GM21528 (cell line): ENCODE measurements at regions not wholly inside any gene's neighbourhood (a gene's known extent, or its start where the extent isn't known, plus 50 kb on each side); places are given as distances from the start of the nearest gene placed in this dataset.

Experiments
- ATAC-seq: cut with Tn5 transposase; IDR thresholded peaks from one replicate; pipeline ENCODE4 v1.9.1; 2021; ENCODE audit warnings: mild to moderate bottlenecking, moderate library complexity; ENCODE audit not compliant: unreplicated experiment, low FRiP score

DNA sequence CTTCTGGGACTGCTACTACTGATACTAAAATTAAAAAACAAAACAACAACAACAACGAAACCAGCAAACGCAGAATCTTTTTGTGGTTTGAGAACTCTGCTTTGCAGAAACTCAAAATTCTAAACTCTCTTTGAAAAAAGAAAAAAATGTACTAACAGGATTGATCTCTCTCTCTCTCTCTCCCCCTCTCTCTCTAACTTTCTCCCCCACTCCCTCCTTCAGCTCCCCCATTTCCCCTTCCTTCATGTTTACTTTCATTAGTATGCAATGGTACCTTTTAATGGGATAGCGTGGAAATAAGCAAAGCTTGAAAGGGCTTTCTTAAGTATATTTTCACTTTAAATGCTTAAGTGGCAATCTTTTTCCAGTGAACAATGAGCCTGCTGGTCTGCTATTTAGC is 562.6 kb upstream of the ADGRL2 start:
- ATAC-seq: no peak

DNA sequence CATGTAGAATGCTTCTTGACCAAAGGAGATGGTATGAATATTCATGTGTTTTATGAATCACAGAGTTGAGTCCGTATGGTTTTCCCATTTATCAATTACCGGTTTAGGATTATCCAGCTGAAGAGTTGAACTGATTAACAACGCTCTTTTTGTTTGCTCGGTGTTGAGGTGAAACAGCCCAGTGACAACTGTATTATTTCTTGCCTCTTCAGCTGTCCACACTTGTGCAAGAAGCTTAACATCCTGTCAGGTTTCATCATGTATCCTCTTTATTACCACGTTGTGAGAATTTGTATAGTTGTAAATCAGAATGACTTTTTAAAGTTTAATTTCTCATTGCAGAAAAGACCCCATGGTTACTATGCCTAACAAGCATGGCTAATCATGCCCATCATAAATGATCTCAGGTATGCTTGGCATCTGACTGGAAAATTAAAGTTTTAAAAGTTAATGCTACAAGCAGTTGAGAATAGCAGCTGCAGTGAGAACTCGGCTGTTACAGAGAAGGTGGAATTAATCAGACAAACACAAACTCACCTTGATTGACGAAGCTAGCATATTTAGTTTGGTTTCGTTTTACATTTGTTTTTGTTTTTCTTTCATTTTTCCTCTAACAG is 563.2 kb upstream of the ADGRL2 start:
- ATAC-seq: no peak

DNA sequence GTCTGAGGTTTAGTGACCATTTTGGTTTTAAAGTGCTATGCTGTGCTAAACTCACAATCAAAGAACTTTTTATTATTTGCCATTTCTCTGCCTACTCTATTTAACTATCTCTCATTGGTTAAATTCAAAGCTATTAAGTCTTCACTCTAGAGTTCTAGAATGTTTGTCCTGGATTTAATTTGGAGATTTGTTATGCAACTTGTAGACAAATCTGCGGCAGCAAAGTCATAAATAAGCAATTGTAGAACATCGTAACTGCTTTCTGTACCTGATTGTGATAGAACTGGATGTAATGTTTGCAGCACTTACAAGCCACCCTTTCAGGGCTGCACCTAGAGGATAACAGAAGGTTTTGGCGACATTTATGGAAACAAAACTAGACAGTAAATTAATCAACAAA is 566.5 kb upstream of the ADGRL2 start:
- no peak for ATAC-seq

DNA sequence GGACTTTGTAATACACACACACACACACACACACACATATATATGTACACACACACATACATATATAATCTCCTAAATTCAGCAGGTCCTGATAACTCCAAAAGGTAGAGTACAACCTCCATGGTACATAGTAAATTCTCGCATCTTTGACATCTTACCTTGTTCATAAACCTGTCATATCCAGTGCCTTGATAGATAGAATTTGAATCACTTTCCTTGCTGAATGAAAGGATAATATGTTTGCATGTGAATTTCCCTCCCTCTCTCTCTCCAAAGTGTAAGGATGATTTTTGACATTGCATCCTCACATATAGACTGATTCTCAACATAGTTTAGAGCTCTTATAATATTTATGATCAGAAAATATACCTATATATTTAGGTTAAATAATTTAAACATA is 567.1 kb upstream of the ADGRL2 start:
- ATAC-seq: no peak

DNA sequence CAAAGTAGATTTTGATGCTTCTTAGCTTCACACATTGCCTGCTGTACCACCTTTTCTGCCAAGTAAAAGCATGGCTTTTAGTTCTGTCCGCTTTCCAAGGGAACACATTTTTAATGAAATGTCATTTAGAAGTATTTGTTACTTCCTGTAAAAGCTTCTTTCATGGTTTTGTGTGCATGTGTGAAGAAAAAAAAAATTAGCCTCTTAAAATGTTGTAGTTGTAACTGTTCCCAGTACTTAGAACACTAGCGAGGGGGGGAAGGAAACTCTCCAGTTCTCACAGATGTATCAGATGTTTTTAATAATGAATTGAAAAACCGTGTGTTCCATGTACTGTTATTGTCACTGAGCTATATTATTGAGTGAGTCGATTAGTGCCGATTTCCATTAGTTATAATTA is 568.3 kb upstream of the ADGRL2 start:
- no peak for ATAC-seq

DNA sequence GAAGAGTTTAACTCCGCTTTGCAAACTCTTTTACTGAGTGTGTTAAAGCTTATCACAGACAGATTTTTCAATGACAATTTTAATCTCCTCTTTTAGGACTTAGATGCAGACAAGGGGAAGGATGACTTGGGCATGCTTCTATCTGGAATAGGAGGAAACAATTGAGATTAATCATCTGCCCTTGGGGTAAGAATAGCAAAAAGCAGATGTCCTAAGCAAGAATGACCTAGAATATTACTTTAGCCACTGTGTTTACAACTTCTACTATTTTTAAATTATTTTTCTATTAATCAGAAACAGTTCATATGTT is 569.0 kb upstream of the ADGRL2 start:
- ATAC-seq: no peak

DNA sequence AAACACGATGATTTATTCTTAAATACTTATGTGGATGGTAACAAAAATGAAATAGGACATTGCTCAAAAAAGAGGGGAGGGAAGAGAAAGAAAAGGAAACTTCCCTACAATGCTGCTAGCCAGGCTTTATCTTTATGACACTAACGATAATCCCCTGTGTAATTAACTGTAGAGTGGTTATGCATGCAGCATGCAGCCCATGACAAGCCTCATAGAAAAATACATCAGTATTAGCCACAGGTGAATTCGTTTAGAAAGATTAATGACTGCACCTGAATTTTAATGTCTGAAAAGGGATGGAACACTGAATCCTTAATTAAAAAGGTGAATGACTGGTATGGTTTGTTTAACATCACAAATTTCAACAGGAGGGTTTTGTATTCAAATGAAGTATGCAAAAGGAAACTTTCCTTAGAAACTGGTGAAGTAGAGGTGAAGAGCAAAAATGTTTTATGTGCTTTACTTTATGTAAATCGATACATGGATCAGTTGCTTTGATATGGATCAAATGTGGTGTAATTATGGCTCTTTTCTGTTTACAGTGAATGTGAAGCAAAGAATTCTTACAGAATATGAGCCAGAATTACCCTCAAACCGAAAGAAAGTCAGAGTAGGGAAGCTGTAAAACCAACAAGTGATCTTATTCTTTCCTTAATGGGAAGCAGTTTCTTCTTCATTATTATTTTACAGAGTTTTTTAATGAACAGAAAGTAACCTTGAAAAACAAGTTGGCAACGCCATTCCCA is 569.6 kb upstream of the ADGRL2 start:
- ATAC-seq: no peak

DNA sequence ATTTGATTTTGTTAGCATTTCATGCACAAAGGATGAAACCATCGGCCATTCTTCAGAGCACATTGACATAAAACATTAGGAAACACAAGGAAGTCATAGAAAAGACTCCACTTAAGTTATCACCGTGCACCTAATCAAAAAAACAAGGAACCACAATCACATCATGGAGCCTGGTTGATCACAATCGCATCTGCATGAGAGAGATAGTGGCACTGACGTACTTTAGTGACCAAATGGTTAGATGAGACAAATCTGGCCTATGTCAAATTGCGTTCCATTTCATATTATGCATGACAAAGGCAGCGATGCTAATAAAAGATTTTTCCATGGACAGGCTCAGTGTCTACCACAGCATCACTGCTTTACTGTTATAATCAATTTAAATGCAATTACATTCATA is 571.8 kb upstream of the ADGRL2 start:
- no peak for ATAC-seq

DNA sequence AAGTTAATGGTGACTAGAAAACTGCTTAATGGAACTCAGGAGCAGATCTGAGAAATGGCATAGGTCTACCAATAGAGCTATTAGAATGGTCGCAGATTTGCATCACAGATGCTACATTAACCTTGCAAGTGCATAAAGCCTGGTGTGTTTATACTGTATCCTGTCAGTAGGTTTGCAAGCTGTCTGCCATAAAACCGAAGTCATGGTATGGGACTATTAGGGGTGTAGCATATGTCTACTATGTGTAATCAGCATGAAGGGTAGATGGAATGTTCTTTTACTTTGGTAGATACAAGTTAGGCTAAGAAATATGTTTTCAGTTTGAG is 574.2 kb upstream of the ADGRL2 start:
- no peak for ATAC-seq

DNA sequence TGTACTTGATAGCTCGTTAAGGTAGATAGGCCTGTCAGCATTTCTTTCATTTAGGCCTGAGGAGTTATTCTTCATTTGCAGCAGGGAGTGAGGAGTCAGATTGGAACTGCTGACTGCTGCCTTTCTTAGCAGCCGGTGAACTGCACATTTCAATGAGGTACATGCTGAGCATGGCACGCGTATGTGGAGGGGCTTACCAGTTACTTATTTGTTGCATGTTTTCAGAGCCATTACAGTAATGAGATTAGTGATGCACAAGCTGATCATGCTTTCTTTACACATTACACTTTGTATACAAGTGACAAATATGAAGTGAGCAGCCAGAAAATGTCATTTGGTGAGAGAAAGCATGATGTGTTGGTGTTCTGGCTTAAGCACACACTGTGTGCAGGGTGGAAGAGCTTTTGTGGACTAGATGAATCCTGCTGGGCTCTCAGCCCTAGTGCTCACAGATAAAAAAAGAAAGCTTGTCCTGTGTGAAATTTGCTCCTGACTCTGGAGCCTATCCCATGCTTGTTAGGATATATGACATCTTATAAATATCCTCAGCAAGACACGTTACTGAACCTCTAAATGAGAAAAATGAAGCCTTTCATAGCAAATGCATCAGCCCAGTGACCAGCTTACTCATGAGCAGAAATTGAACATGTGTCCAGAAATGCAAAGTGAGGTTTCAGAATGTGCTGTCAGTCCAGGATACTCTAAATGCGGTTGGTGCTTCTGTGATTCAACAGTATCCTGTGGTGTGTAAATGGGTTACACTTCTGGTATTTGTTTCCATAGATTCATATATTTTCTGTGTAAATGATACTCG is 574.7 kb upstream of the ADGRL2 start:
- ATAC-seq: no peak

DNA sequence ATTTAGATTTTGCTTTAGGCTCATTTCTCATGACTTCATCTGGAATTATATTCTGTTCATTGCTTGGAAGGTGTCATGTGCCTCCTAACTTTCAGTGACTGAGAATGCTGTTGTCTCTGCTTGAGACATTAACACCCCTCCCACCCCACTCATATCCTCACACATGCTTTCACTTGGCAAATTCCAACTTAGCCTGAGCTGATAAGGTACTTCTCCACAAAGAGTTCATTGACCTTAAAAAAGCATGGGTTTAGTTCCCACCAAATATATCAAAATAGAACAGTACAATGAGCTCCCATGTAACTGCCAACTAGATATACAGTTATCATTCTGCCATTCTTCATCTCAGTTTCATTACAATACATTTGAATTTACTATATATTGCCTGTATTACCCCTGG is 576.5 kb upstream of the ADGRL2 start:
- ATAC-seq: no peak

DNA sequence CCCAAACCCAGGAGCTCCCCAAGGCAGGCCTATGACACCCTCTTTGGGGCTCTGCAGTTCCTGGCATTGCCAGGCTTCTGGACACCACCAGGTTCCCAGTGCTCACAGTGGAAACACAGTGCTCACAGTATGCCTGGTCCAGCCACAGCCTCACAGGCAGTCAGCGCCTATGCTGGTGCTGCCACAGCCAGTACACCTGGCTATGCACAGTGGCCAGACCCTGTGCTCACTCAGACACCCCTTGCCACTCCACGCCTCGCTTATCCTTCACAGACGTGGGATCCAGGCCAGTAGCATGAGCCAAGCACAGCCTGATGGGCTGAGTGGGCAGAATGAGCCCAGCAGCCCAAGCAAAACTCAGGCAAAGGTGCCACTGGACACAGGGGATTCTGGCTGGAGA is 579.2 kb upstream of the ADGRL2 start:
- no peak for ATAC-seq

DNA sequence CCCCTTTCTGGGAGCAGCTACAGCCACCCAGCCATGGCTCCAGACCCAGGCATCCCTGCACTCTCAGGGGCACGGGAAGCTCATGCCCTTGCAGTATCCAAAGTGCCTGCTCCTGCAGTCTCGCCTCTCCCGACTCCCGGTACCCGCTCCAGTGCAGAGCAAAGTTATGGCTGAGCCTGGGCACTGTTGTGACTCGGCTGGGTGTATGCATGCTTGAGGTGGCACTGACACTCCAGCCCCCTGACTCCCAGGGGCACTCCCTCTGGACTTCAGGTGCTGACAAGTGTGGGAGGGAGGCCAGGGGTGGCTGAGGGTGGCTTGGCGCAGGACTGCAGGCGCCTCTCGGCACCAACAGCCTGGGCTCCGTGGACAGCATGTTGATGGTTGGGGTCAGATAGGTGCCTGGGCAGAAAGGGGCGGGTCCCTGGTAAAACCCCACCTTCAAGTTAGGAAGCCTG is 580.1 kb upstream of the ADGRL2 start:
- ATAC-seq: no peak

DNA sequence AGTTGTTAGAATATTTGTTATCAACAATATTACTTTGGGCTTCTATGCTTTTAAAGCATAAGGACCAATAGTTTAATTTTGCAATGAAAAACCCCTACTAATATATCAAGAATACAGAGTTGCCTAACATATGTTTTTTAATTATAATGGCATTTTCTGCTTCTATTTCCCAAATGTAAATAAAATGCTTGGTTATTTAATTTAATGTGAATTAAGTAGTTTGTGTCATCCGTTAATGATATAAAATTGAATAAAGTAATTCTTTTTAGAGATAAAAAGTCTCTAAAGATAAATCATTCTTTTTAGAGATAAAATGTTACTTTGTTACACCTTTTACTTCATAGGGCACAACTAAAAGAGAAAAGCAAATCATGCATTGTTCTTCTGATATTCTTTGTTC is 583.7 kb upstream of the ADGRL2 start:
- ATAC-seq: no peak

DNA sequence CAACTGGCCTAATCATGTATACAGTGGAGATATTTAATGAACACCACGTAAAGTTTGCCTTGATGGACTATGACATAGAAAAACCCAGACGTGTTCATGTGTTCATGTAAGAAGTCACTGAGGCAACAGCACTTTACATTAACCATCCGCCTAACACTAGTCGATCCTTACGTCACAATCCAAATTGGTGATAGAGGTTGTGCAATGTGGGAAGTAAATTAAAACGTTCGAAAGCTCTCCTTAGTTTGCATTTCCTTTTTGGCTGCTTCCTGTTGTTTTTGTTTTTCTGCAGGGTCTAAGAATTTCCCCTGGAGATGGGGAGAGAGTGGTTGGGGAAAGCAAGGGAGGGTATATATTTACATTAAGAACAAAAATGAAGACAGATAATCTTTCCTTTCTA is 587.5 kb upstream of the ADGRL2 start:
- no peak for ATAC-seq

DNA sequence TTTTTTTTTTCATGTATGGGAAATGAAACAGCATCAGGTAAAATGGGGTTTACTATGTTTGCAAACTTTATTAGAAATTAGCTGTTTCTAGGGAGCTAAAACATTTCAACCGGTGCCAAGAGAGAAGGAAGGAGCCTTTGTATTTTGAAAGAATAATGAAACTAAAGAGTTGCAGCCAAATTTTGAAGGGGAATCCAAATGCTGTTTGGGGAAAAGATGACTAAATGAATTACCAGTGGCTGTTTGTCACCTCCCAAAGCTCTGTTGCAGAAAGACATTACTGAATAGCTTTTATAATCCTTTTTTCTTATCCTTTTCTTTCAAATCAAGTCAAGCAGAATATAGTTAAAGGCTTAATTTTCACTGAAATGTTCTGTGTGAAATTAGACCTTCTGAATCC is 591.3 kb upstream of the ADGRL2 start:
- ATAC-seq: no peak

DNA sequence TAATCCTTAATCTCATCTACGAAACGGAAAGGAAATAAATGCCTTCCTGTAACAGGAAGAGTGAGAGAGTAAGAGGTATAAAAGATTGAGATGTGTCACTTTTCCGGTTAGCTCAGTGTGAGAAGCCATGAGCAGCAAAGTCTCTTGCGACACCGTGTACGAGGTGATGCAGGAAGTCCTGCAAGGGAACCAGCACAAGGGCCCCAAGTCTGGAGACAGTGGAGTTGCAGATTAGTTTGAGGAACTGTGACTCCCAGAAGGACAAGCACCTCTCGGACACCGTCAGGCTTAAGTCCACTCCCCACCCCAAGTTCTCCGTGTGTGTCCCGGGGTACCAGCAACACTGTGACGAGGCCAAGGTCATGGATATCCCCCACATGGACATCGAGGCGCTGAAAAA is 592.3 kb upstream of the ADGRL2 start:
- ATAC-seq: no peak

DNA sequence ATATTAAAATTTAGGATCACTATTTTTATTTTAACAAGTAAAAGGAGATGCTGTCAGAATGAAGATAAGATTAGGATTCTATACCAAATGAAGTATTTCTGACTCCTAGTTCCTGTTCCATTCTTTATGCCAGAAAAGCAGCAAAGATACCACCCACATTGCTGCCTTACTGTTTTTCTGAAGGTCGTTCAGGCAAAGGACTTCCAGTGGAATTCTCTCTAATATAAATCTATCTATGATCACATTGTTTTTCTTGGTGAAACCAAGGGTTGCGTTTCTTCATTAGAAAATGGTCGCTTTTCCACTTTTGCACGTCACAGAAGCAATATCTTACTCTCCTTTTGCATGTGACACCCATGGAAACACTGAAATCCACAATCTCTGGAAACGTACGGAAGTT is 594.8 kb upstream of the ADGRL2 start:
- ATAC-seq: no peak

DNA sequence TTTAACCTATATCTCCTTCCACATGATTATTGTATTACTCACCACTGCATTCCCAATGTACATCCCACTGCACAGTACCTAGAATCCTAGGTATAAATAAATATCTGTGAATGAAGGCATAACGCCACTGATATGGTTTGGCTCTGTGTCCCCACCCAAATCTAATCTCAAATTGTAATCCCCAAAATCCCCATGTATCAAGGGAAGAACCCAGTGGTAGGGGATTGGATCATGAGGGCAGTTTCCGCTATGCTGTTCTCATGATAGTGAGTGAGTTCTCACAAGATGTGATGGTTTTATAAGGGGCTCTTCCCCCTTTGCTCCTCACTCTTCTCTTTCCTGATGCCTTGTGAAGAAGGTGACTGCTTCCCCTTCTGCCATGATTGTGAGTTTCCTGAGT is 599.0 kb upstream of the ADGRL2 start:
- ATAC-seq: no peak

DNA sequence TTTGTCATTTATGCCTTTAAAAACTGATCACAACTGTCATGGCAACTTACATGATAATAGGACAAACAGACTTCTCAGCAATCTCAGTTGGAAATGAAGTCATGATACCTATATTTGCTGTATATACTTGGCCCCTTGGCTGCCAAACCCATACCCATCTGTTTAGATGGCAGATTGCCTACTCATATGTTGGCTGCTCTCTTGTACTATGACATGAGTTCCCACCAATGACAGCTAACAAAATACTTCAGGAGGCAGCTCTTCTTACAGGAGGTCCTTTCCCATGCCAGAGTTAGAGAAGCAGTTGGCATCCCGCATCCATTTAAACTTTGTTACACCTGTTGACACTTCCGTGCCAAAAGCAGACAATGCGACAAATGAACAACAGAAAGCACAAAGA is 603.1 kb upstream of the ADGRL2 start:
- ATAC-seq: no peak

DNA sequence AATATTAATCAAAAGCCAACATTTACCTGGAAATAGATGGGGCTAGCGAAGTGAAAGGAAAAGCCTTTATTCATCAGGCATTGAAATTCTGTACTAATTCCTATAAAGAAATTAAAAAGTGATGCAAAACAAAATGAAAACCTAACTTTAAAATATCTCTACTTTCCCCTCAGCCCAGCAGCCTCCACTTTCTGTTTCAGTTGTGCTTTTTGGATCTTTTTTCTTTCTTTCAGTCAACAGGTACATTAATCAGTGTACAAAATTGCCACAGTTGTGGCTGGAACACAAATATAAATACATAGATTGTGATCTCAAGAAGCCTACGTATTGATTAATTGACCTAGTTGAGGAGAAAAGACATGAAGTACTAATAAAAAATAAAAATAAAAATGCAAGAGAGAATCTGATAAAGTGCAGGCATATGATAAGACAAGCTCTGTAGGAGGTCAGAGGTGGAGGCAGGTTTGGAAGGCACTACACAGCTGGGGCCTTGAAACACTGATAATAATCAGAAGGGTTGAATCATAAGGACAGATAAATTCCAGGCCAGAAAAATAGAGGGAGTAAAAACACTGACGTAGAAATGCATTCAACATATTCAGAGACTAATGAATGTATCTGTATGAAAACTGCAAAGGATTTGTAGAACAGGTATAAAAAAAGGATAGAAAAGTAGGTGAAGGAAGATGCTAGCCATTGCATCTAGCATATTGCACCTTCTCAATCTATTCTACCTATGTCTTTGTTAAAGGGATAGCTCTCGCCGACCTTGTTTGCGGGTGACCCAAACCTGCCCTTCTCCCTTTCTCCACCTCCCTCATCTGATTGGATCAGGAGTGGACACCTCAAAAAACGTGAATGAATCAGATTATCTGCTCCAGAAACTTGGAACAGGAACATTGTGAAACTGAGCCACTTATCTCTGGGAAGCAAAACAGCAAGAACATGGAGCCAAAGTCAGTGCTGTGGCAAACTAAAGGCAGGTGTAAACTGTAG is 607.8 kb upstream of the ADGRL2 start:
- no peak for ATAC-seq
